Left renal pelvis (tissue), 4 donors: ENCODE measurements at regions not wholly inside any gene's neighbourhood (a gene's known extent, or its start where the extent isn't known, plus 50 kb on each side); places are given as distances from the start of the nearest gene placed in this dataset.

ENCODE experiments used
- DNase-seq, 4 donors: peaks; one replicate each; pipeline ENCODE4 v3.0.0-alpha.2; 2013; ENCODE audit warnings: low read depth in 4 of 4, low spot score in 3 of 4

DNA sequence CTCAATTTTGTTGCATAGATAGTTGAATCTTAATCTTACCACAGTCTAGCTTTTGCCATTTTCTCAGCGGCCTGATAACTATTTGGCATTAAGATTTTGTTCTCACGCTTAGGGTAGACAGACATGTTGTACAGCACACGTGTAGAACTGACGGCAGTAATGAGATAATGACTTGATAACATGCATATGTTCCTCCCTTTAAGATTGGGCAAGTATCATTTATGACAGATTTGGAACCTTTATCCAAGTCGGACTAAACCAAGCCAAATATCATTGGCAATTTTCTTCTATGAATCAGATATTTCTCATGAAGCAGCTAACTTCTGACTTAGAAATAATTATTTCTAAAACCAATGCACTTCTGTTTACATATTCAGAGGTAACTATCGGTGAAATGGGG is 205.5 kb downstream of the NDFIP2 start:
- no peak for DNase-seq

- DNase-seq = no peak
These were observed 203.4 kb downstream of the NDFIP2 start for GRCh38 chr13:79684371-79684770.

DNA sequence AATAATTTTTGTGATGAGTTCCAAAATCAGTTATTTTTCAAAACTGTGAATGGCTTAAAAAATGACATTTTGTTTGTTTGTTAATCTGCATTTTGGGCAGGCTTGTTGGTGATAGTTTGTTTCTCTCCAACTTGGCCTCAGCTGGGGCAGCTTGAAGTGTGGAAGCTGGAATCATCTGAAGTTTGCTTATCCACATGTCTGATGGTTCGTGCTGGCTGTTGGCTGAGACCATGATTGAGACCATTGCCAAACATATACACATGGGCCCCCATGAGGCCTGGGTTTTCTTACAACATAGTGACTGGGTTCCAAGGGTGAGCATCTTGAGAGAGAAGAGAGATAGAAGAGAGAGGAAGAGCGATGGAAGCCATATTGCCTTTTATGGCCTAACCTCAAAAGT is 201.2 kb downstream of the NDFIP2 start:
- DNase-seq = no peak

DNA sequence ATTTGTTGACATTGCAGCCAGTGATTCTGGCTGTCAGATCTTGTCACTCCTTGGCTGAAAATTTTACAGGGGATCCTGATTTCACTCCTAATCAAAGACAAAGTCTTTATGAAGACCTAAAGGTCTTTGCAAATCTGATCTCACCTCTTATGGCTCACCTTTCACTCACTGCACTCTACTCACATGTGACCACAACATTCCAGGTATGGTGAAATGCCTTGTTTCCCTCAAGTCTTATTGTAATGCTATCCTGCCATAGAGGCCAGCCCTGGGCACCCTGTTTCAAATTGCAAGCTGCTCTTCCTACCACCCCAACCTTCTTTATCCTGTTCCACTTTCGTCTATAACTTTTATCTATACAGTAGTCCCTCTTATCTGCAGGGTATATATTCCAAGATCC is 200.1 kb downstream of the NDFIP2 start:
- no peak for DNase-seq

DNA sequence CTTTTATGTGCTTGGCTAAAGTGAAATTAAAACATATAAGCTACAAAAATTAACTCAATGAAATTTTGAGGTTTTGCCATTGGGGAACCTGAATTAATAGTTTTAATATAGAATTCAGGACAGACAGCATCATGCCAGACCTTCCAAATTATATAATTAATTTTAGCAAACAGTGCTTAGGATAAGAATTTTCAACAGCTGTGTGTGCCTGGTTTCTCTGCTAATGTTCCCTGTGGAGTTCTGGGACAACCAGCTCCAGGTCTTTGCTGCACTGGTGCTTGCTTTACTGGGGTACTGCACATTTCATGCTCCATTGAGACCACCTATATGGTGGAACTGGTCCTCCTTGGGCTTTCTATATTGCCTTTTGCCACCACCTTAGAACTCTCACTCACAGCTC is 199.5 kb downstream of the NDFIP2 start:
- DNase-seq = no peak

GRCh38 chr13:79679334-79679733 is 198.4 kb downstream of the NDFIP2 start:
- peak in 2 of 4 donors; percentile 45 to 51 for DNase-seq

- DNase-seq = no peak
These were observed 197.1 kb downstream of the NDFIP2 start for GRCh38 chr13:79678100-79678499.

- DNase-seq = no peak
These were observed 195.1 kb downstream of the NDFIP2 start for GRCh38 chr13:79675931-79676660.

- no peak for DNase-seq
These were observed 194.0 kb downstream of the NDFIP2 start for GRCh38 chr13:79674765-79675515.

GRCh38 chr13:79673993-79674377 is 193.0 kb downstream of the NDFIP2 start:
- no peak for DNase-seq

- no peak for DNase-seq
These were observed 192.5 kb downstream of the NDFIP2 start for GRCh38 chr13:79673310-79673992.

GRCh38 chr13:79671420-79671819 is 190.5 kb downstream of the NDFIP2 start:
- DNase-seq = no peak

DNA sequence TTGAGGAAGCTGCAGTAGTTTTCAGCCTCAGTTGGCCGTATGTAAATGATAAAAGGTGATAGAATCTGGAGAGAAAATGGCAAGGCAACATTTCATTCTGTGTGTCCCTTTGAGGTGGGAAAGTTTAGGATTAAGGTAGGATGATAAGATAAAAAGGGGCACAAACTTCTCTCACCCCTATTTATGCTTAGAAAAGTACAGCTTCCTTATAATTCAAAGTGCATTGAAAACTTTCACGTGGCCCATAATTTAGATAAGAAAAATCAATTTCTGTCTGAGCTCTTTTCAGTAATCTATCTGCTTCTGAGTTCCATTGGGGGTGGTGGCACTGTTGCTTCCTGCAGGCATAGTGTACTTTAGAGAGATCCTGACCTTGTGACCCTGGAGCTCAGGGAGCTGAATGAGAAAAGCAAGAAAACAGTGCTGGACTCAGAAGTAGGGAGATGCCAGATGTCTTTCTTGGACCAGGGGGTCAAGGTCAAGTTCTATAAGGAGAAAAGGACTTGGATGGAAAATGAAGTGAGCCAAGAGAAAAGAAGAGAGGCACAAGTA is 187.3 kb downstream of the NDFIP2 start:
- no peak for DNase-seq

DNA sequence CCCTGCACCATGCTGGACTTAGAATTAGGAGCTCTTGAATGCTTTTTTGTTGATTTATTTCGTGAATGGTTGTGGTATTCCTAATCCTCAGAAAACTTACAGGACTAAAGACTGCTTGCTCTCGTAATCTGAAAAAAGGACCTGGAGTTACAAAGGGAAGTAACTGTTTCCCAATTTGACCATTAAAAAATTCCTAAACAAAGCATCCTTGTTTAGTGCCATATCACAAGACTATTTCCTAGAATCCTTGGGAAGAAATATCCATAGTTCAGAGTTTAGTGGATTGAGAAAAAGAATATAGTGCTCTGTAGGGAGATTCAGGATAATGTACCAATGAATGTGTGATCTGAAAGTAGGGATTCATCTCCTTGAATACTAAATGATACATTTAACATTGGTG is 186.8 kb downstream of the NDFIP2 start:
- DNase-seq = no peak

DNA sequence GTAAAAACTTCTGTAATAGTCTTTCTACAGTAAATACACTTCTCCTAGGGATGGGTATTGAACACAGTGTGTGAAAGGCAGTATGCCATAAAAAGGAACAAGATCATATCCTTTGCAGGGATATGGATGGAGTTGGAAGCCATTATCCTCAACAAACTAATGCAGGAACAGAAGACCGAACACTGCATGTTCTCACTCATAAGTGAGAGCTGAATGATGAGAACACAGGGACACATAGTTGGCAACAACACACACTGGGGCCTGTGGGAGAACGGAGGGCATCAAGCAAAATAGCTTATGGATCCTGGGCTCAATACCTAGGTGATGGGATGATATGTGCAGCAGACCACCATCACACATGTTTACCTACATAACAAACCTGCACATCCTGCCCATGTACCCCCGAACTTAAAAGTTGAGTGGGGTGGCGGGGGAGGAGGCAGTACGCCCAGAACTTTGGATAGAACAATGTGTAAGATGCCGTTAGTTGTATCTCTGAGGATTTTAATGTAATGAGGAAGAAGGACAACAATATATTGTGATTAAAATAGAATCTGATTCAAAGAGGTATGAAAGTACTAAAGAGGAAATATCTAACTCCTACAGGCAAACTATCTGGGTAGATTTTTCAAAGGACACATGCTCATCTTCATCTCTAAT is 183.2 kb downstream of the NDFIP2 start:
- no peak for DNase-seq

GRCh38 chr13:79663435-79663834 is 182.5 kb downstream of the NDFIP2 start:
- DNase-seq = no peak

DNA sequence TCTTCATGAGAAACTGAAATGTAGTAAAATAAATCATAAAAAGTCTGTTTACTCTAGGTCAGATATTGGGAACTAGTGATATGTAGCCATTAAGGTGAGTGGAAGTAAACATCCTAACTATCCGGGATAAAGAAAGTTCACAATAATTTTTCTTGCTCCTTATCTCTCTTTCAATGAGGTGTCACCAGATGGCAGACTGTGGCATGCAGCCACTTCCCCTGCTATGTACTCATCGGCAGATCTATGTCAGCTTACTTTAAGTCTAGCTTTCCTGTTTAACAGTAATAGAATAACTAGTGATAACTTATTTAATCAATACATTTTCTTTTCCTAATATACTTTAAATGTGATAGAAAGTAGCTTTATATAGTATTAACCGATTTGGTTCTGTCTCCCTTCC is 181.9 kb downstream of the NDFIP2 start:
- DNase-seq = no peak

GRCh38 chr13:79660361-79660760 is 179.4 kb downstream of the NDFIP2 start:
- DNase-seq = no peak

DNA sequence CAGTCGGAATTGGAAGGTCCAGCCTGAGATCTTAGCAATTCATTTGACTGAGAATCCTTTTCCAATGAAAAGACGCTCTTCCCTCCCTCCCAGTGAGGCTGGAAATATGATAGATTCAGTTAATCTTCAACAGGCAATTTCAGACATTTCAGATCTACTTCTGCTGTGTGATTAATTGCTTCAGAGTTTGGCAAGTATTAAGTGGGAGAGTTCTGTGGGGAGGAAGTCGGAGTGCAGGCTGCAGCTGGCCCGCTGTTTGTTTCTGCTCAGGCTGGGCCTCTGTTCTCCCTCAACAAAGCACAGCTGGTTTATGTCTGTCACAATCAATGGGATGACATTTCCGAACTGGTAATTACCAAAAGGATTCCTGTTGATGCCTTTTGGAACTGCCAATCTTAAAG is 178.2 kb downstream of the NDFIP2 start:
- DNase-seq = no peak

DNA sequence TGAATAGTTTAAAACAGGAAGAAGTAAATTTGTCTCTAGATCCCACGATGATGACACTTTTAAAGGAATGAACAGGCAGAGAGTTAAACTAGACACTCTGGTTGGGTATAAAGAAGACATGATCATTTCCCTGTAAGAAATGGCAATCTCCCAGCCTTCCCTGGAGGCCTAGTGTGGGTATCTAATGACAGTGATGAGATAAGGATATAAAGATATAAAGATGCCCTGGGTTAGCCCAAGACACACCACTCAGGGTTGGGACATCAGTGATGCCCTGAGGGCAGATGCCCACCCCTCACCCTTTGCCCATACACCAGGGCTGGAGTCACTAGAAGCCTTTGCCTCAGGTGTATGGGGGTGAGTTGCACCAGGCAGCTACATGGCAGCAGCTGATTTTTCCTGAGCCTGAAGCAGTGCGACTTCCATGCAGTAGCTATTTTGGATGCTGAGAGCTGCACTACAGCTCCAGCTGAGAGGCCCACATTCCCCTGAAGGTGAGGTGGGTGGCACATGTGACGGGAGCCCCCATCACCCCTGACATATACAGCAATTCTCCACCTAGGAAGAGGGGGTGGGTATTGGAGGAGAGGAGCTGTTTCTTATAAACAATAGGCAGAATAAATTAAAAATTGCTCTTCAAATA is 177.5 kb downstream of the NDFIP2 start:
- no peak for DNase-seq
